Activated CD8-positive, alpha-beta memory T cell treated with anti-CD3 and anti-CD28 coated beads, Interleukin-2, amount 50 U/mL, for 24 hours (primary cell): ENCODE measurements at regions not wholly inside any gene's neighbourhood (a gene's known extent, or its start where the extent isn't known, plus 50 kb on each side); places are given as distances from the start of the nearest gene placed in this dataset.
"Not testable (repeated sequence)": the region's sequence is repeated elsewhere in the genome, so short reads cannot be mapped to it uniquely, and the experiment has no call there.

Experiments used
- DNase-seq: peaks from one replicate; pipeline ENCODE4 v3.0.0-alpha.2; 2020; ENCODE audit errors: extremely low read depth

DNA sequence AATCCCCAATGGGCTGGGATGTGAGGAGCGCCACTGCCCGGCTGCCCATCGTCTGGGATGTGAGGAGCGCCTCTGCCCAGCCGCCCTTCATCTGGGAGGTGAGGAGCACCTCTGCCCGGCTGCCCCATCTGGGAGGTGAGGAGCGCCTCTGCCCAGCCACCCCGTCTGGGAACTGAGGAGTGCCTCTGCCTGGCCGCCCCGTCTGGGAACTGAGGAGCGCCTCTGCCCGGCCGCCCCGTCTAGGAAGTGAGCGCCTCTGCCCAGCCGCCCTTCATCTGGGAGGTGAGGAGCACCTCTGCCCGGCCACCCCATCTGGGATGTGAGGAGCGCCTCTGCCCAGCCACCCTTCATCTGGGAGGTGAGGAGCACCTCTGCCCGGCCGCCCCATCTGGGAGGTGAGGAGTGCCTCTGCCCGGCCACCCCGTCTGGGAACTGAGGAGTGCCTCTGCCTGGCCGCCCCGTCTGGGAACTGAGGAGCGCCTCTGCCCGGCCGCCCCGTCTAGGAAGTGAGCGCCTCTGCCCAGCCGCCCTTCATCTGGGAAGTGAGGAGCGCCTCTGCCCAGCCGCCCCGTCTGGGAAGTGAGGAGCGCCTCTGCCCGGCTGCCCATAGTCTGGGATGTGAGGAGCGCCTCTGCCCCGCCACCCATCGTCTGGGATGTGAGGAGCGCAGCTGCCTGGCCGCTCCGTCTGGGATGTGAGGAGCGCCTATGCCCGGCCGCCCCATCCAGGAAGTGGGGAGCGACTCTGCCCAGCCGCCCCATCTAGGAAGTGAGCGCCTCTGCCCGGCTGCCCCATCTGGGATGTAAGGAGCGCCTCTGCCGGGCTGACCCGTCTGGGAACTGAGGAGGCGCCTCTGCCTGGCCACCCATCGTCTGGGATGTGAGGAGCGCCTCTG is 1085.7 kb downstream of the TYW1 start:
- DNase-seq, result not testable (repeated sequence)

DNA sequence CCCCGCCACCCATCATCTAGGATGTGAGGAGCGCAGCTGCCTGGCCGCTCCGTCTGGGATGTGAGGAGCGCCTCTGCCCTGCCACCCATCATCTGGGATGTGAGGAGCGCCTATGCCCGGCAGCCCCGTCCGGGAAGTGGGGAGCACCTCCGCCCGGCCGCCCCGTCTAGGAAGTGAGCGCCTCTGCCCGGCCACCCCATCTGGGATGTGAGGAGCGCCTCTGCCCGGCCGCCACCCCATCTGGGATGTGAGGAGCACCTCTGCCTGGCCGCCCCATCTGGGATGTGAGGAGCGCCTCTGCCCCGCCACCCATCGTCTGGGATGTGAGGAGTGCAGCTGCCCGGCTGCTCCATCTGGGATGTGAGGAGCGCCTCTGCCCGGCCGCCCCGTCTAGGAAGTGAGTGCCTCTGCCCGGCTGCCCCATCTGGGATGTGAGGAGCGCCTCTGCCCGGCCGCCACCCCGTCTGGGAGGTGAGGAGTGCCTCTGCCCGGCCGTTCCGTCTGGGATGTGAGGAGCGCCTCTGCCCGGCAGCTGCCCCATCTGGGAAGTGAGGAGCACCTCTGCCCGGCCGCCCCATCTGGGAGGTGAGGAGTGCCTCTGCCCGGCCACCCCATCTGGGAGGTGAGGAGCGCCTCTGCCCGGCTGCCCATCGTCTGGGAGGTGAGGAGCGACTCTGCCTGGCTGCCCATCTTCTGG is 1086.5 kb downstream of the TYW1 start:
- not testable (repeated sequence) for DNase-seq

DNA sequence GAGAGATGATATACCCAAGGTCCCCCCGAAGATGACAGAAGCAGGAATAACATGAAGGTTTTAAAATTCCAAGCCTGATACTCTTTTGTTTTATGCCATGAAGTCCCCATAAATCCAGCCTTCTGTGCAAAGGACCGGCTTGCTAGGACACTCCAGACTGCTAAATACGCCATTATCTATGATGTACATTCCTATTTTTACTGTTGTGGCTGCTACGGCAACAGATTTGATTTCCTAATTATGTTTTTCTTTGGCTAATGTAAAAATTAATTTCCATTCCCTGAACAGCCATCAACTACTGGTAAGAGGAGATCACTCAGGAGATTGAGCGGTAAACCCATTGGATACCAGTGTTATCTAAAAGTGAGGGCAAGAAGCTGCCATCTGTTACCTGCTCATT is 1090.8 kb downstream of the TYW1 start:
- DNase-seq, result no peak

DNA sequence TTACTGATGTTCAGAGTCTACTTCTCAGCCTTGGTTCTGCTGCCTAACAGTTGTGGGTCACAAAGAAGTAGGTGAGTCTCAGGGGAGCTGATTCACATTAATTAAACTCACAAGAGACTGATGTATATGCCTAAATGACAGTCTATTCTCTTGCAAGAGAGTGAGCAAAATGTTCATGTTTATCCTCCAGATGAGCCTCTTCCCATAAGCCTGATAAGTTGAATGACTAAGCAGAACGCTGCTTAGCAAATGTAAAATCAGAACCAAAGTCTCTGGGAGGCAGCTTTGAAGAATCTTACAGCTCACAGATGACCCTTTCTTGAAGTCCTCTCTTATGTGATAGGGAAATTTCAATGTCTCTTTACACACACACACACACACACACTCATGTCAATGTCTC is 1092.2 kb downstream of the TYW1 start:
- no peak for DNase-seq

DNA sequence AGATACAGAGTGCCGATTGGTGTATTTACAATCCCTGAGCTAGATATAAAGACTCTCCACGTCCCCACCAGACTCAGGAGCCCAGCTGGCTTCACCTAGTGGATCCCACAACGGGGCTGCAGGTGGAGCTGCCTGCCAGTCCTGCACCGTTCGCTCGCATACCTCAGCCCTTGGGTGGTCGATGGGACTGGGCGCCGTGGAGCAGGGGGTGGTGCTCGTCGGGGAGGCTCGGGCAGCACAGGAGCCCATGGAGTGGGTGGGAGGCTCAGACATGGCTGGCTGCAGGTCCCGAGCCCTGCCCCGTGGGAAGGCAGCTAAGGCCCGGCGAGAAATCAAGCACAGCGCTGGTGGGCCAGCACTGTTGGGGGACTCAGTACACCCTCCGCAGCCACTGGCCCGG is 1093.6 kb downstream of the TYW1 start:
- DNase-seq, result not testable (repeated sequence)

DNA sequence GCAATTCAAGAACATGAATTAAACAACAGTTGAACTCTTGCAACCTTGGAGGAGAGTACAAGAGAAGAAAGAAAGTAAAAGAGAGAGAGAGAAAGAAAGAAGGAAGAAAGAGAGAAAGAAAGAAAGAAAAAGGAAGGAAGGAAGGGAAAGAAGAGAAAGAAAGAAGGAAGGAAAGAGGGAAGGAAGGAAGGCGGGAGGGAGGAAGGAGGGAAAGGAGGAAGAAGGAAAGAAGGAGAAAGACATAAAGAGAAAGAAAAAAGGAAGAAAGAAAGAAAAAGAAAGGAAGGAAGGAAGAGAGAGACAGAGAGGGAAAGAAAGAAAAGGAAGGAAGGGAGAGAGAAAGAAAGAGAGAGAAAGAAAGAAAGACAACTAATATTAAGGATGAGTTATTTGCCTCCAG is 1106.7 kb downstream of the TYW1 start:
- no peak for DNase-seq

DNA sequence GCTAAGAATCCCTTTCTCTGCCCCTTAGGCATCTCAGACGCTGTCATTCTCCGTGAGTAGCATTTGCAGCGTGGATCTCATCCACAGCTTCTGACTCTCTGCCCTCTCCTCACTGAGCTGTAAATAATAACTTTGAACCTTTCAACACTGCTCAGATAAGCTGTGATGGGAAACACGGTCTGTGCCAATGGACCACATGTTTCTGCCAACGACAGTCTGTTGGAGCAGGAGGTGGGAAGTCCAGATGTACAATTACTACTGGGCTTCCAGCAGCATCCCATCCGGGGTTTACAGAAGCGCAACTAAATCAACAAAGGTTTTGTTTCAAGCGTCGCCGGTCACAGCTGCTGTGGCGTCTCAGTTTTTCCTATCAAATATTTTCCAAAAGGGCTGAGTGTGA is 1110.6 kb downstream of the TYW1 start:
- DNase-seq, result no peak

DNA sequence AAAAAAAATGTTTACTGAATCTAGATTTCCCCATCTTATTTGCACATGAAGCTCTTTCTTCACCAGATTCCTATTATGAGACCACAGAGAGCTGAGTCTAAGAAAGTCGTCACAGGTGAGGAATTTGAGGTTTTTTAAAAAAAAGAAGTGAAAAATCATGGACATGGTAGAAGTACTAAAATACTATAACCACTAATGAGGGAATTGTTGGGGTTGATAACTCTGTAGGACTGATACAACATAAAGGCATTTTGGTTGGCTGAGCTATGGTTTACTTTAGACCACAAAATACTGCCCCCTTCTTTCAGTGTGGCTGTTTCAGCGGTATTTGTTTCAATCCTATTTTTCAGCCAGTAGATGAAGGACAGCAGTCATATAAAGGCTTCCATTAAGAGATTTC is 1111.3 kb downstream of the TYW1 start:
- DNase-seq, result no peak

DNA sequence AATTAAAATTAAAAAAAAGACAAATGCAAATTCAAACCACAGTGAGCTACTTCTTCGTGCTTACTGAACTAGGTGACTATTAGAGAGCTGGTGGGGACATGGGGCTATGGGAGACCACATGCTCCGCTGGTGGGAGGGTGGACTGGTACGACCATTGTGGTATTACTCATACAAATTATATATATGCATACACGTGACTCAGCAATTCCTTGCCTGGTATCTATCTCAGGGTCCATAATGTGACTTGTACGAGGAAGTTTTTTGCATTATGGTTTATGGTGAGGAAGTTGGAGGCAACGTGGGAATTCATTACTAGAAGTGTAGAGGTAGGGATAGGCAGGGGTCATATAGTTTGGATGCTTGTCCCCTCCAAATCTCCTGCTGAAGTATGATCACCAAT is 1112.7 kb downstream of the TYW1 start:
- DNase-seq, result no peak

DNA sequence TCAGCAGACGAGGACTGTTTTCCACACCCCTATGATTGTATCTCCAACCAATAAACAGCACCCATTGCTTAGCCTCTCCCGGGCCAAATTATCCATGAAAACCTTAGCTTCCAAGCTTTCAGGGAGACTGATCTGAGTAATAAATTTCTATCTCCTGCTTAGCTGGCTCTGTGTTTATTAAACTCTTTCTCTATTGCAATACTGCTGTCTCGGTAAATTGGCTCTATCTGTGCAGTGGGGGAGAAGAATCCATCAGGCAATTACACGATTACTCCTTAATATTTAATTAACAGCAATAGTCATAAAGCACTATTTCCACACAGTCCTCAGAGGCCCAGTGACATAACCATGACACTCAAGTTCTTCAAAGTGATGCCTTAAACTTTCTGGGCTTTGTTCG is 1122.8 kb downstream of the TYW1 start:
- no peak for DNase-seq

DNA sequence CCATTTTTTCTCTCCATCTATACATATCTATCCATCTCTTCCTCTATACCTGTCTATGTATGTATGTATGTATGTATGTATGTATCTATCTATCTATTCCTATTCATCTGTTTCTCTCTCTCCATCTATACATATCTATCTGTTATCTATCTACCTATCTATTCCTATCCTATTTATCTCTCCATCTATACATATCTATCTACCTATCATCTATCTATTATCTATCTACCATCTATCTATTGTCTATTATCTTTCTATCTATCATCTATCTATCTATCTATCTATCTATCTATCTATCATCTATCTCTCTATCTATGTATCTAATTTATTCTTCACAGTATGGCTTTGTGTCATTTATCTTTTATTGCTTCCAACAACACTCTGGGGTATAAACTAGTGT is 1124.4 kb downstream of the TYW1 start:
- DNase-seq, result no peak

DNA sequence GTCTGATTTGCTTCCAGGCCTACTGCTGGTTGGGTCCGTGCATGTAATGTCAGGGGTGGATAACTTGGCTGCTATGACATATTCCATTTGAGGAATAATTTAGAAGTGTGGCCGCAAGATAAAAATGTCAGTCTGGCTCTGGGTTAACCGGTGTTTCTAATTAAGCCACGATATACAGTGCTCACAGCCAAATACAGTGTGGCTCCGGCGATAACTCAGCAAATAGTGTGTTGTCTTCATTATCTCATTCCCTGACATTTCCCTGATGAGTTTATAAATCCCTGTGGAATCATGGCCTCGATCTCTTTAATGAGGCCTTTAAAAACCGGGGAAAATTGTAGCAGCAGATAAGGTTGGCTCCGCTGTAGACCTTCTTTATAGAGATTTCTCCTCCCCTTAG is 1125.0 kb downstream of the TYW1 start:
- no peak for DNase-seq

DNA sequence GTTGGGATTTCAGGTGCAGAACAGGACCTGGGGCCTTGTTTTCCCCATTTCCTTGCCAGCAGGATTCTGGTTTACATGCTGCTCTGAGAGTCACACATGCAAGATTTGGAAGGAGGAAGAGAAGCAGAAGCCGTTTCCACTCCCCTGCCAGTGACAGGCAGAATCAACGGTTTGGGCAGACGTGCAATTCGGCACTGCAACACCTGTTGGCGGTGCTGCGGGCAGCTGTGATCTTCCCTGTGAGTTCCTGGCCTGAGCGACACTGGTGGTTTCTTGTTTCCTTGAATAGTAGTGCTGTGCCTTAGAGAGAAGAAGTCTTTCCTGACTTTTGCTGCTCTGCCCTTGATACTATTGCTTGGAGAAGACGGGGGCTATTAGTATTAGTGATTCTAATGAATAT is 1126.2 kb downstream of the TYW1 start:
- no peak for DNase-seq

DNA sequence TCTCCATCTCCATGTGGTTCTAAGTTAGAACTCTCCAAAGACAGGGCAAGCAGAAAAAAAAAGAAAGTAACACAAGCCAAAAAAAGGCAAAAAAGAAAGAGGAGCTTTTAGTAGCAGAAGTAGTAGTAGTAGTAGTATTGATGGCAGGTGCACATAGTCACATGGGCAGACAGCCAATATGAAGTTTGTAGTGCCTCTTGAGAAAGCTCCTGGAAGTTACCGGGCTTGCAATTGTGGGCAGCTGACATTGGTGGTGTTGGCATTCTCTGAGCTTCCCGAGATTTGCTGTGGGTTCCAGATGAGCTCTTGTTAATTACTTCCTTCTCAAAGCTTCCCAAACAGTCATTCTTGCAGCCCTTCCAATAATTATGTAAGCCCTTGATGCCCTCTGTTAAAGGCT is 1128.5 kb downstream of the TYW1 start:
- DNase-seq, result no peak

DNA sequence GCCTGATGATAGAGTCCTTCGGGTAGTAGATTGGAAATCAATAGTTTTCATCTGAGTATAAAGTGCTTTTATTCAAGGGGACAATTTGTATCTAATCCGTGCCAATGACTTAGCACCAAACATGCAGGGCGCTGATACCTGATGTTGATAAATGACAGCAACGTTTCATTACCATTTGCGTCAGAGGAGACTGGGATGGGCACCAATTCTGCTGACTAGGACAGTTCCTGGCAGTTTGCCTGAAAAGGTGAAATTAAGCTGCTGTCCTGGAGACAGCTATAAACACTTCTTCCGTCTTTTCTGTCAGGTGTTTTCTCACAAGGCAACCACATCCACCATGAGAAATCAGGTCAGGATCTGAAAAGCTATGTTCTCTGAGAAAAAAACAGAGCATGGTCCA is 1136.4 kb downstream of the TYW1 start:
- no peak for DNase-seq

DNA sequence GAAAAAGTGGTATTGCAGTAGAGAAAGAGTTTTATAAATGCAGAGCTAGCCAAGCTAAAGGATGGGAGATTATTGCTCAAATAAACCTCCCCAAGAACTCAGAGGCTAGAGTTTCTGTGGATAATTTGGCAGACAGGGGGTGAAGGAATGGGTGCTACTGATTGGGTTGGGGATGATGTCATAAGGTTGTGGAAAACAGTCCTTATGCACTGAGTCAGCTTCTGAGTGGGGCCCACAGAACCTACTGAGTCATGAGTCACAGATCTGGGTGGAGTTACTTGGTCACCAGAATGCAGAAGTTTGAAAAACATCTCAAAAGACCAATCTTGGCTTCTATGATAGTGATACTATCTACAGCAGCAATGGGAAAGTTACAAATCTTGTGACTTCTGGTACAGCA is 1146.7 kb downstream of the TYW1 start:
- DNase-seq, result no peak

DNA sequence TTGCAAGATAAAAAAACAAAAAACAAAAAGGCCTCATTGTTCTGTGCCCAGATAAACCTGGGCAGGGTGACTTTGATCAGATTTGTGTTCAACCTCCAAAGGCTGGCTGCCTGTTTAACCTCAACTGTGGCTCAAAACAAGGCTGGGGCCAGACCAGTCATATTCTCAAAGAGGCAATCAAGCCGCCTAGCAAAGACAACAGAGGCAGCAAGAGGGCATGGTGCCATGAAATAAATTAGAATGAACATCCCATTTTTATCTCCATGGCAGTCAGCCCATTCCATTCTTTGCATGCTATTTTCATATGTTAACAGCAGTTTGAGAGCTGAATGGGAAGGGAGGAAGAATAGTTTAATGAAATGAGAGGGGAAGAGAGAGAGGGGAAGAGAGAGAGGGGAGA is 1150.3 kb downstream of the TYW1 start:
- no peak for DNase-seq

DNA sequence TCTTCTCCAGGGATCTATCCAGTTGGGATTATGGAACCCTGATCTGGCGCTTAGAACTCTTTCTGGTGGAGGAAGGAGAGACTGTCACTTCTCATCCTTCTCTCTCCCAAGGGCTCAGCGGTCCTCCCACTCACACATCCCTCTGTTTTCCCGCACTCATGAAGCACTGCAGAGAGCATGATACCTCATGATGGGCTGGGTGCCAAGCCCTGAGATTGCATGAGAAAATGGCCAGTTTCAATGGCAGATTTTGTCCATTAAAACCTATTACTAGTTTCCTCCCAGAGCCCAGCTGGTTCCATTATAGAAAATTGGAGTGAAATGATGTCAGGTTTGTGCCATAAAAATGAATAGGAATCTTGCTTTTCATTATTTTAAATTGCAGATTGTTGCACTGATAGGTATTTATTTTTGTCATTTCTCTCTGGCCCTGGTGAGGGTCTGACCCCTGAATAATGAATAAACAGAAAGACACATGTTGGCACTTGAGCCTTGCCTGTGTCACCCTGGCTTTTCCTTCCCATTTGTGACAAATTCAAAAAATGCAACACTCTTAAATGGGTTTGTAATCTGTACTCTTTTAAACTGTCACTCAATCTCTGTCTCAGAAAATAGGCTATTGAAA is 1151.1 kb downstream of the TYW1 start:
- DNase-seq, result no peak

DNA sequence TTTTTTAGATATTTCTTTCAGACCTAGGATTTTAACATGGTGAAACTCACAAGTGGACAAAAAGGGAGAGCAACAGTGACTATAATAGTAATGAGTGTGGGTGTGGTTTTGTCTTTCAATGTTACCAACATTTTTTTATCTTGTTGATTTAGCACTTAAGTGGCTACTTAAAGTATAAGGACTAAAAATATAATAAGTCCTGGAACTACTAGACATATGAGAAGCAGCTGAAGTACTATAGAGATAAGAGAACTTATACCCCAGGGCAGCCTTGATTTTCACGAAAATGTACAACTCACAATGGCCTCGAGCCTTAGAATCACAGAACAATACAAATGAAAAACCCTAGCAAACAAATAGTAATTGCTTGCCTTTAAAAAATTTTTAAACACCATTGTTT is 1151.8 kb downstream of the TYW1 start:
- no peak for DNase-seq

DNA sequence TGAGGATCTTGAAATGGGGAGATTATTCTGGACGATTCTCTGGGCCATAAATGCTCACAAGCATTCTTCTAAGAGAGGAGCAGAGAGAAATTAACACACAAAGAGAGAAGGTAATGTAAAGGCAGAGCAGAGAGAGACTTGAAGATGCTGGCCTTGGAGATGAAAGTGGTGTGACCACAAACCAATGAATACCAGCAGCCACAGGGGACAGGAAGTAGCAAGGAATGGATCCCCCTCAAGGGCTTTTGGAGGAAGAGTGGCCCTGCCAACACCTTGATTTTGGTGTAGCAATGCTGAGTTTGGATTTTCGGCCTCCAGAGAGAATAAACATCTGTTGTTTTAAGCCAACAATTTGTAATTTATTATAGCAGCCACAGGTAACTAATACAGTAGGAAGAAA is 1155.6 kb downstream of the TYW1 start:
- DNase-seq, result no peak

DNA sequence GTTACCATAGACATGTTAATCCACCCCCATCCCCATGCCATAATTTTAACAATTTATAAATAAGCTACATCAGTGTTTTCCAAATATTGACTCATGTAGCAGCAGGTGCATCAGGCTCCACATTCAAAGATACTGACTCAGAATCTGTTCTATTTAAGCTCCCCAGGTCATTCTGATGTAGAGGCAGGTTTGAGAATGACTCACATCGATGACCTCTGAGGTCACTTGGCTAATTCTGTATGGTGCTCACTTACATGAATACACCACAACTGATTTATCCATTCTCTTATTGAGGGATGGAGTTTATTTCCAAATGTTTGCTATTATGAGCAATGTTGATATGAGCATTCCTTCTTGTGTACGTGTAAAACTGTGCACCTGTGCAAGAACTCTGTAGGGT is 1159.0 kb downstream of the TYW1 start:
- no peak for DNase-seq

DNA sequence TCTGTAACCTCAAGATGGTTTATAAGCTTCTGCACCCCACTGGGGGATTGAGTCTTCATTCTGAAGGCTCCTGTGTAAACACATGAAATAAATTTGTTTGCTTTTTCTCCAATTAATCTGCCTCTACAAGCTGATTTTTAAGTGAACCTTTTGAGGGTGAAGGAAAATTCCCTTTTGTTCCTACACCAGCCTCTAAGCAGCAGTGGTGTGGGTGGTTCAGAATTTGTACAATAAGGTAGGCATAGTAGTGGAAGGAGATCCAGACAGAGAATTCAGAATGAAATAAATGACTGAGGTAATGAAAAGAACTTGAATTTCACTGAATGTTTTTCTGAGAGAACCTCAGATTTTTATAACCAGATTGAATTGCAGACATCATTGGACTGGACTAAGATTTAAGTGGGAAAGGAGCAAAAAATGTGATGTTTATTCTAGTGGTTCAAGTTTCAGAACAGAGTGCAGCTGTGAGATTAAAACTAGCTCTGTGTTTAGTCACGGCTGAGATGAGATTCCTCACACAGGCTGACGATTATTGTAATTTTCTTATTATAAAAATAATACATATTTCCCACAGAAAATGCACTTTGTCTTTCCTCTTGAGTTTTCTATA is 1162.2 kb downstream of the TYW1 start:
- DNase-seq, result no peak

DNA sequence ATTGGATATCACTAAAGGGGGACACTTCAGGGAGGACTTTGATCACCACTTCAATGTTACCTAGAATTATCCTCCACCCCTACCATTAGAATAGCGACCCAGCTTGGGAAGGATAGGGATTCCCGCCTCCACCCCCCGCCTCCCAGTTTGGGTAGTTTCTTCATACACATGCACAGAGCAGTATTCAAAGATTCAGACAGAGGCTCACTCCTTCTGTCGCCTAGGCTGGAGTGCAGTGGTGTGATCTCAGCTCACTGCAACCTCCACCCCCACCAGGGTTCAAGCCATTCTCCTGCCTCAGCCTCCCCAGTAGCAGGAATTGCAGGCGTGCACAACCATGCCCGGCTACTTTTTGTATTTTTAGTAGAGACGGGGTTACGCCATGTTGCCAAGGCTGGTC is 1166.1 kb downstream of the TYW1 start:
- DNase-seq, result no peak
